ENCODE measurements at regions not wholly inside any gene's neighbourhood (a gene's known extent, or its start where the extent isn't known, plus 50 kb on each side); places are given as distances from the start of the nearest gene placed in this dataset.

- ChIA-PET POLR2A (interaction anchor here (2.0 kb wide), 1 partner anchor 63 kb away, joined by 4 read pairs; no protein-coding TSS in a partner anchor), CTCF (interaction anchor here (1.1 to 1.4 kb wide), 2 partner anchors 97 to 428 kb away, joined by 3 read pairs; no protein-coding TSS in a partner anchor)
- no peak for TF ChIP-seq CTCF (IDR thresholded peaks at IDR 0.05; ENCODE audit: insufficient read depth, low read length, missing control alignments)
- no peak overlapping the region for H3K4me3 ChIP-seq (ENCODE audit: low read depth, low read length)
- peak; percentile 76 for DNase-seq (ENCODE audit: low read depth, low spot score)
These were observed 99.9 kb upstream of the IL6 start for GRCh38 chr7:22627136-22627535.

- no peak for TF ChIP-seq CTCF (IDR thresholded peaks at IDR 0.05; ENCODE audit: insufficient read depth, low read length, missing control alignments)
- no peak for DNase-seq (ENCODE audit: low read depth, low spot score)
- no peak overlapping the region for H3K4me3 ChIP-seq (ENCODE audit: low read depth, low read length)
- ChIA-PET CTCF (interaction anchor here (1.0 to 1.3 kb wide), 3 partner anchors 9 to 101 kb away, joined by 3 to 6 read pairs (median 3); partner anchors contain the start of gene IL6), POLR2A (no interaction called here)
These were observed 101.7 kb upstream of the IL6 start for GRCh38 chr7:22625251-22625650.

GRCh38 chr7:22624781-22625180 is 102.2 kb upstream of the IL6 start:
- no peak overlapping the region for H3K4me3 ChIP-seq (ENCODE audit: low read depth, low read length)
- POLR2A ChIA-PET: no interaction called here
- TF ChIP-seq CTCF (IDR thresholded peaks at IDR 0.05; ENCODE audit: insufficient read depth, low read length, missing control alignments): no peak
- CTCF ChIA-PET: interaction anchor here (1.0 to 1.3 kb wide), 4 partner anchors 9 to 102 kb away, joined by 3 to 6 read pairs (median 3); partner anchors contain the start of gene IL6
- no peak for DNase-seq (ENCODE audit: low read depth, low spot score)

GRCh38 chr7:22622116-22622785 is 104.7 kb upstream of the IL6 start:
- TF ChIP-seq CTCF (IDR thresholded peaks at IDR 0.05; ENCODE audit: insufficient read depth, low read length, missing control alignments): no peak
- no peak for DNase-seq (ENCODE audit: low read depth, low spot score)
- H3K4me3 ChIP-seq (ENCODE audit: low read depth, low read length): no peak overlapping the region
- POLR2A ChIA-PET: no interaction called here
- CTCF ChIA-PET: interaction anchor here (0.8 kb wide), 1 partner anchor 199 kb away, joined by 3 read pairs; no protein-coding TSS in a partner anchor

- no peak for TF ChIP-seq CTCF (IDR thresholded peaks at IDR 0.05; ENCODE audit: insufficient read depth, low read length, missing control alignments)
- ChIA-PET CTCF (interaction anchor here (0.8 kb wide), 1 partner anchor 32 kb away, joined by 3 read pairs; no protein-coding TSS in a partner anchor), POLR2A (no interaction called here)
- no peak overlapping the region for H3K4me3 ChIP-seq (ENCODE audit: low read depth, low read length)
- DNase-seq (ENCODE audit: low read depth, low spot score): no peak
These were observed 108.5 kb upstream of the IL6 start for GRCh38 chr7:22618528-22618927.

- POLR2A ChIA-PET: no interaction called here
These were observed 109.8 kb upstream of the IL6 start for GRCh38 chr7:22617166-22617565.

More at GRCh38 chr7:22617166-22617565, 109.8 kb upstream of the IL6 start:
- no peak overlapping the region for H3K4me3 ChIP-seq (ENCODE audit: low read depth, low read length)
- no peak for DNase-seq (ENCODE audit: low read depth, low spot score)
- CTCF ChIA-PET: no interaction called here
- no peak for TF ChIP-seq CTCF (IDR thresholded peaks at IDR 0.05; ENCODE audit: insufficient read depth, low read length, missing control alignments)
